Activated B cell treated with CpG ODN at 0.5 μM for 24 hours (primary cell): ENCODE measurements at regions not wholly inside any gene's neighbourhood (a gene's known extent, or its start where the extent isn't known, plus 50 kb on each side); places are given as distances from the start of the nearest gene placed in this dataset.

ENCODE experiments used
- ATAC-seq: fragments of 200-7000 bp; cut with Tn5 transposase; one replicate; pipeline ENCODE4 v1.10.0; 2021; ENCODE audit warnings: low read depth, mild to moderate bottlenecking, moderate library complexity
- CTCF ChIA-PET: fragments of 350-600 bp; sonication (Branson Sonifier 250); formaldehyde crosslinking; loops from one replicate; lab custom pipeline; 2021; ENCODE audit warnings: antibody characterized with exemption; lab: Charles Lee
- POLR2A ChIA-PET: fragments of 350-600 bp; sonication (Branson Sonifier 250); formaldehyde crosslinking; loops from one replicate; lab custom pipeline; 2021; ENCODE audit warnings: antibody characterized with exemption; lab: Charles Lee
- DNase-seq: peaks from one replicate; pipeline ENCODE4 v3.0.0; 2022
- H3K27ac Mint-ChIP-seq: one replicate; pipeline ENCODE4 v1.8.0; 2020; ENCODE audit warnings: mixed read lengths
- H3K27me3 Mint-ChIP-seq: one replicate; pipeline ENCODE4 v1.8.0; 2021; ENCODE audit warnings: mixed read lengths
- H3K36me3 Mint-ChIP-seq: one replicate; pipeline ENCODE4 v1.8.0; 2021; ENCODE audit warnings: low read depth, mixed read lengths
- H3K4me1 Mint-ChIP-seq: one replicate; pipeline ENCODE4 v1.8.0; 2021; ENCODE audit warnings: mixed read lengths
- H3K4me3 Mint-ChIP-seq: one replicate; pipeline ENCODE4 v1.8.0; 2020; ENCODE audit warnings: mild to moderate bottlenecking, mixed read lengths
- H3K9me3 Mint-ChIP-seq: one replicate; pipeline ENCODE4 v1.8.0; 2020; ENCODE audit warnings: mixed read lengths
- CTCF ChIP-seq: fragments of 200-600 bp; IDR thresholded peaks from one replicate; pipeline ENCODE4 v1.8.0; 2022; ENCODE audit warnings: antibody characterized with exemption, mild to moderate bottlenecking
- intact Hi-C: fragments of 100-400 bp; cut with micrococcal nuclease; formaldehyde crosslinking; loops from one replicate; pipeline ENCODE4 v1.15.1; 2024

DNA sequence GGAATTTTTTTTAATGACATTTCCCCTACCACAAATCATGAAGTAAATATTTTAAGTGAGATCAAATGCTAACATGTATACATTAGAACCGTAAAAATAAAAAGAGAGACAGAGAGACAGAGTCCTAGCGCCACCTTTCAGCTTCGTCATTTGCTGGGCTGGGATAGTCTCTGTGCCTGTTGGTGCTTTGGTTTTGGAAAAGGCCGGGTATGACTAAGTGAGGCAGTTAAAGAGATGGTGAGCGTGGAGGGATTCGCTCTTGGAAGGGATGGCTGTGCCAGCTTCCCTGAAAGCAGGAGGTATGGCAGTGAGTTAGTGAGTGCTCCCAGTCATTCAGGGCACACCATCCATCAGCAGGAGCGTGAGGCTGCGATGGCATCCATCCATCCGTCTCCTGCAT lies 729.6 kb upstream of the WWC1 start:
- H3K4me1 Mint-ChIP-seq: no peaks in the 10 kb centered on the region
- H3K27ac Mint-ChIP-seq: no peak overlapping the region
- H3K9me3 Mint-ChIP-seq: no peaks in the 10 kb centered on the region
- DNase-seq (no peak), ATAC-seq (no peak)
- no peak for TF ChIP-seq CTCF
- POLR2A ChIA-PET: no interaction called here
- CTCF ChIA-PET: no interaction called here
- no peaks in the 10 kb centered on the region for H3K27me3 Mint-ChIP-seq
- H3K36me3 Mint-ChIP-seq: no peaks in the 10 kb centered on the region
- H3K4me3 Mint-ChIP-seq: no peak overlapping the region
- intact Hi-C loops: no loop called here

GRCh38 chr5:167564275-167564674 lies 727.2 kb upstream of the WWC1 start:
- Mint-ChIP-seq H3K27ac (no peak overlapping the region), H3K4me3 (no peak overlapping the region), H3K9me3 (no peaks in the 10 kb centered on the region), H3K4me1 (no peaks in the 10 kb centered on the region), H3K36me3 (no peaks in the 10 kb centered on the region), H3K27me3 (no peaks in the 10 kb centered on the region)
- CTCF ChIA-PET: no interaction called here
- TF ChIP-seq CTCF: no peak
- POLR2A ChIA-PET: no interaction called here
- no peak for ATAC-seq
- intact Hi-C loops: no loop called here
- no peak for DNase-seq

DNA sequence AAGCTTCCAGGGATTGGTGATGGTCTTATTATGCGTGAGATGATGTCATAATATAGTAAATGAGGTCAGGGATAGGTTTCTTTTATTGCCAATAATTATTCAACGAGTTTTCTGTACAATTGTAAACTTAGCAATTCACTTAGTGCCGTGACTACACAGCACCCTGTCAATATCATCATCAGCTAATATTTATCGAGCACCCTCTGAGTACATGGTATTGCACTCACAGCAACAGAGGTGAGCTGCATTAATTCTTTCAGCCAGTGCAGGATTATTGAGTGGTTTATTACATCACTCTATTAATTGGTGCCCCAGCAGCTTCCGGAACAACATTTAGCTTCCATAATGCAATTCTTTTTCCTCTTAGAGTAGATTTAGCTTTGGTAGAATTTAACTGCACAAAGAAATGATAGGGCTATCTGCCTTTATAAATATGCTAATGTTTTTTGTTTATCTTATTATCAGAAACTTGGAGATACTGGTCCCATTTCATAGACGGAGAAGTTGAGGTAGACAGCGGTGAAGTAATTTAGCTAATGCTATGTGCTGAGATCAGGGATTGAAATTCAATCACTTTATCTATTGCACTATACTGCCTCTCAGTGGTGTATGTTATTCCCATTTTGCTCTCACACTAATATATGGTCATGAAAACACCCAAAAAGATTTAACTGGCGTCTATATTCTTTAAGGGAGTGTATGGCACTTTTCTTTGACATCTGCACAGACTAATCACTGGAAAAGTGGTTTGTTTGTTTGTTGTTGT lies 726.1 kb upstream of the WWC1 start:
- DNase-seq (no peak), ATAC-seq (no peak)
- intact Hi-C loops: no loop called here
- Mint-ChIP-seq H3K4me3 (no peak overlapping the region), H3K27me3 (no peaks in the 10 kb centered on the region), H3K4me1 (no peaks in the 10 kb centered on the region), H3K36me3 (no peaks in the 10 kb centered on the region), H3K27ac (no peak overlapping the region), H3K9me3 (no peaks in the 10 kb centered on the region)
- POLR2A ChIA-PET: no interaction called here
- no peak for TF ChIP-seq CTCF
- CTCF ChIA-PET: no interaction called here

DNA sequence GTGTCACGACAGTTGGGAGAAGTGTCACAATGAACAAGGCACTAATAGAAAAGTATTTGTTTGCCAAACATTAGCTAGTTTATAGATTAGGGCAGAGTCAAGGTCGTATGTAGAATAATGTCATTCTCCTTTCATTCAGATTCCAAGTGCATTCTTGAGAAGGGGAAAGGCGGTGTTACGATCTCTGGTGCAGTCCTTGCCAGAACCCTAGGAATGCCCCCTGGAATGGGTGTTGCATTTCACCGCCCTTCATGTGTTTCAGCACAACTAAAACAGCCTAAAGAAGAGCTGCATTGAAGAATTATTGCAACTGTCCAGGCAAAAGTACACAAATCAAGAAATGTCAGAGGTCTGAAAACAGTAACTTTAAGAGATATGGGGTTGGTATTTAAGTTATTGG lies 721.0 kb upstream of the WWC1 start:
- H3K36me3 Mint-ChIP-seq: no peaks in the 10 kb centered on the region
- no peak overlapping the region for H3K4me3 Mint-ChIP-seq
- H3K4me1 Mint-ChIP-seq: no peaks in the 10 kb centered on the region
- H3K27ac Mint-ChIP-seq: no peak overlapping the region
- TF ChIP-seq CTCF: no peak
- POLR2A ChIA-PET: no interaction called here
- no peak for DNase-seq
- CTCF ChIA-PET: interaction anchor here (1.1 kb wide), 1 partner anchor 14 kb away, joined by 3 read pairs; no protein-coding TSS in a partner anchor
- H3K27me3 Mint-ChIP-seq: peaks cover 4% of the 10 kb centered on the region
- no peak for ATAC-seq
- intact Hi-C loops: no loop called here
- no peaks in the 10 kb centered on the region for H3K9me3 Mint-ChIP-seq

GRCh38 chr5:167571824-167572223 lies 719.6 kb upstream of the WWC1 start:
- CTCF ChIA-PET: no interaction called here
- H3K36me3 Mint-ChIP-seq: no peaks in the 10 kb centered on the region

More at GRCh38 chr5:167571824-167572223, 719.6 kb upstream of the WWC1 start:
- DNase-seq (no peak), ATAC-seq (no peak)
- H3K27ac Mint-ChIP-seq: no peak overlapping the region
- intact Hi-C loops: no loop called here
- H3K4me3 Mint-ChIP-seq: no peak overlapping the region
- H3K27me3 Mint-ChIP-seq: peaks cover 4% of the 10 kb centered on the region
- H3K9me3 Mint-ChIP-seq: no peaks in the 10 kb centered on the region
- POLR2A ChIA-PET: no interaction called here
- no peak for TF ChIP-seq CTCF
- H3K4me1 Mint-ChIP-seq: no peaks in the 10 kb centered on the region
